ENCODE measurements at regions not wholly inside any gene's neighbourhood (a gene's known extent, or its start where the extent isn't known, plus 50 kb on each side); places are given as distances from the start of the nearest gene placed in this dataset.

GRCh38 chr5:127206320-127207113, 84.1 kb upstream of the MEGF10 start (continued):
- TF ChIP-seq REST (IDR thresholded peaks at IDR 0.05; ENCODE audit: low read depth, low read length) (no peak), GATA2 (CRISPR knock-in tag; IDR thresholded peaks at IDR 0.05) (no peak), SMC3 (IDR thresholded peaks at IDR 0.05; ENCODE audit: low read depth, low read length) (no peak), MAX (IDR thresholded peaks at IDR 0.05; ENCODE audit: low read depth) (no peak), EP300 (IDR thresholded peaks at IDR 0.05; ENCODE audit: borderline replicate concordance in 1 of 2, low read depth in 1 of 2, low read length in 1 of 2) (no peak; a peak in 1 of 4 replicates), EZH2phosphoT487 (IDR thresholded peaks at IDR 0.05; ENCODE audit: borderline replicate concordance, low read depth) (no peak), MEF2A (IDR thresholded peaks at IDR 0.05; ENCODE audit: borderline replicate concordance, low read depth) (no peak), CTCF (IDR thresholded peaks at IDR 0.05) (no peak), RFX5 (IDR thresholded peaks at IDR 0.05; ENCODE audit: low read length) (no peak), FOXM1 (IDR thresholded peaks at IDR 0.05; ENCODE audit: low read depth) (no peak), GABPA (IDR thresholded peaks at IDR 0.05; ENCODE audit: low read depth) (no peak), NFIC (IDR thresholded peaks at IDR 0.05; ENCODE audit: borderline replicate concordance) (peak; percentile 11; the same call in 1 of the 2 replicates), PBX3 (IDR thresholded peaks at IDR 0.05) (peak; percentile 44; the same call in 1 of the 2 replicates), TCF12 (IDR thresholded peaks at IDR 0.05) (peak; percentile 65), SIN3A (IDR thresholded peaks at IDR 0.05; ENCODE audit: borderline replicate concordance, low read depth, low read length) (no peak), NRF1 (IDR thresholded peaks at IDR 0.05; ENCODE audit: low read depth, low read length) (no peak), USF2 (IDR thresholded peaks at IDR 0.05; ENCODE audit: borderline replicate concordance, low read depth, low read length) (no peak)

Data from SK-N-SH (cell line).